ENCODE measurements at regions not wholly inside any gene's neighbourhood (a gene's known extent, or its start where the extent isn't known, plus 50 kb on each side); places are given as distances from the start of the nearest gene placed in this dataset.

DNA sequence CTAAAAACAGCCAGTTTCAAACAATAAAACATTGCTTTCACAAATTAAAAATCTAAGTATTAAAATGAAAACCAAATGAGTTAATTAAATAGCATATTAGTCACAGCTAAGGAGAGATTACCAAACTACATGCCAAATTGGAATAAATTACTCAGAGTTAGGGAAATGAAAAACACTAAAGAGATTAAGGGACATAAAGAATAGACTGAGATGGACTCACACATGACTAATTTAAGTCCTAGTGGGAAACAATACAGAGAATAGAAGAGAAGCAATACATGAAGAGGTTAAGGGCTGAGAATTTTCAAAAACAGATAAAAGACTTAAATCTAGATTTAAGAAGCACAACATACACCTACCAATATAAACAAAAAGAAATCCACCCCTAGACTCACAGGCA, 110.6 kb downstream of the ZFAND4 start:
- no peak for TF ChIP-seq POLR2A (IDR thresholded peaks at IDR 0.05)
- TF ChIP-seq, protein P1, sequence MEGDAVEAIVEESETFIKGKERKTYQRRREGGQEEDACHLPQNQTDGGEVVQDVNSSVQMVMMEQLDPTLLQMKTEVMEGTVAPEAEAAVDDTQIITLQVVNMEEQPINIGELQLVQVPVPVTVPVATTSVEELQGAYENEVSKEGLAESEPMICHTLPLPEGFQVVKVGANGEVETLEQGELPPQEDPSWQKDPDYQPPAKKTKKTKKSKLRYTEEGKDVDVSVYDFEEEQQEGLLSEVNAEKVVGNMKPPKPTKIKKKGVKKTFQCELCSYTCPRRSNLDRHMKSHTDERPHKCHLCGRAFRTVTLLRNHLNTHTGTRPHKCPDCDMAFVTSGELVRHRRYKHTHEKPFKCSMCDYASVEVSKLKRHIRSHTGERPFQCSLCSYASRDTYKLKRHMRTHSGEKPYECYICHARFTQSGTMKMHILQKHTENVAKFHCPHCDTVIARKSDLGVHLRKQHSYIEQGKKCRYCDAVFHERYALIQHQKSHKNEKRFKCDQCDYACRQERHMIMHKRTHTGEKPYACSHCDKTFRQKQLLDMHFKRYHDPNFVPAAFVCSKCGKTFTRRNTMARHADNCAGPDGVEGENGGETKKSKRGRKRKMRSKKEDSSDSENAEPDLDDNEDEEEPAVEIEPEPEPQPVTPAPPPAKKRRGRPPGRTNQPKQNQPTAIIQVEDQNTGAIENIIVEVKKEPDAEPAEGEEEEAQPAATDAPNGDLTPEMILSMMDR (IDR thresholded peaks at IDR 0.05) = no peak

Data from thyroid gland (tissue), 4 donors.